Endothelial cell of umbilical vein (primary cell): ENCODE measurements at regions not wholly inside any gene's neighbourhood (a gene's known extent, or its start where the extent isn't known, plus 50 kb on each side); places are given as distances from the start of the nearest gene placed in this dataset.

Source experiments
- BruUV-seq: library from RNA; stranded (reverse); fragments of 400-500 nt; replicated peaks from 2 replicates; lab custom pipeline; 2021; lab: Mats Ljungman, UMichigan
- CTCF ChIA-PET: fragments of 300-600, 350-600 bp; sonication (Branson Sonifier 250); formaldehyde crosslinking; loops from one replicate; lab custom pipeline; 2021; ENCODE audit warnings: antibody characterized with exemption, inconsistent platforms; lab: Charles Lee
- POLR2A ChIA-PET: fragments of 300-600, 350-600 bp; sonication (Branson Sonifier 250); formaldehyde crosslinking; loops from one replicate; lab custom pipeline; 2021; ENCODE audit warnings: antibody characterized with exemption, inconsistent platforms; lab: Charles Lee
- DNase-seq: peaks from one replicate; pipeline ENCODE4 v3.0.0-alpha.2; 2011; ENCODE audit warnings: low read depth, low spot score
- FAIRE-seq: peaks from 2 replicates; lab custom pipeline; 2011; peaks lifted over from hg19 to GRCh38; lab: Jason Lieb, UNC
- H2AFZ ChIP-seq: 2 replicates; pipeline ENCODE4 v1.6.0; 2012; ENCODE audit warnings: low read depth, low read length, control low read depth, inconsistent platforms
- H3K27ac ChIP-seq: 2 replicates; pipeline ENCODE4 v1.5.1; 2011; ENCODE audit warnings: low read depth, mild to moderate bottlenecking, control low read depth, low read length, moderate library complexity; ENCODE audit not compliant: insufficient read depth
- H3K27me3 ChIP-seq, 2 experiments: 2 replicates each; pipeline versions ENCODE4 v1.6.0 to v1.6.1; 2011; ENCODE audit warnings: low read length in 2 of 2, mixed read lengths in 1 of 2; ENCODE audit not compliant: control insufficient read depth in 2 of 2, insufficient read depth in 2 of 2
- H3K36me3 ChIP-seq, 2 experiments: 2 replicates in 1 of 2; 3 replicates in 1 of 2; pipeline ENCODE4 v1.5.1; 2011; ENCODE audit warnings: low read length in 2 of 2, mild to moderate bottlenecking in 1 of 2, moderate library complexity in 1 of 2; ENCODE audit not compliant: control insufficient read depth in 2 of 2, insufficient read depth in 2 of 2; ENCODE audit errors: extremely low read depth in 1 of 2
- H3K4me1 ChIP-seq: 3 replicates; pipeline ENCODE4 v1.5.1; 2011; ENCODE audit warnings: mild to moderate bottlenecking, low read length; ENCODE audit not compliant: control insufficient read depth, insufficient read depth; ENCODE audit errors: extremely low read depth
- H3K4me2 ChIP-seq: 2 replicates; pipeline ENCODE4 v1.6.1; 2011; ENCODE audit warnings: low read length, control low read depth, mixed read lengths; ENCODE audit not compliant: insufficient read depth
- H3K4me3 ChIP-seq, 3 experiments: fragments of 200-600 bp in 1 of 3; sonication (generic), shearing (Covaris generic) in 1 of 3; replicated peaks in 1 of 3; 2 replicates each; pipeline ENCODE4 v1.5.1; 2011 to 2016; ENCODE audit warnings: control low read depth in 3 of 3, low read length in 3 of 3, mild to moderate bottlenecking in 2 of 3, inconsistent platforms in 1 of 3, low read depth in 1 of 3, moderate library complexity in 1 of 3; ENCODE audit not compliant: insufficient read depth in 1 of 3
- H3K79me2 ChIP-seq: 2 replicates; pipeline ENCODE4 v1.6.0; 2012; ENCODE audit warnings: low read length, inconsistent platforms; ENCODE audit not compliant: control insufficient read depth, insufficient read depth
- H3K9ac ChIP-seq: replicated peaks from 2 replicates; pipeline ENCODE3; 2011; ENCODE audit warnings: low read length, control low read depth; ENCODE audit not compliant: insufficient read depth; ENCODE audit errors: extremely low read depth
- H3K9me1 ChIP-seq: replicated peaks from 3 replicates; pipeline ENCODE4 v1.6.0; 2011; ENCODE audit warnings: mild to moderate bottlenecking, low read length; ENCODE audit not compliant: control insufficient read depth, insufficient read depth; ENCODE audit errors: extremely low read depth
- H3K9me3 ChIP-seq: replicated peaks from 2 replicates; pipeline ENCODE4 v1.5.1; 2012; ENCODE audit warnings: low read length, inconsistent platforms; ENCODE audit not compliant: control insufficient read depth, insufficient read depth
- H4K20me1 ChIP-seq: replicated peaks from 2 replicates; pipeline ENCODE3; 2011; ENCODE audit warnings: mild to moderate bottlenecking, low read length; ENCODE audit not compliant: control insufficient read depth, insufficient read depth; ENCODE audit errors: extremely low read depth
- EZH2 ChIP-seq: IDR thresholded peaks from 2 replicates; pipeline ENCODE4 v1.6.1; 2012; ENCODE audit warnings: borderline replicate concordance, low read depth, mild to moderate bottlenecking, moderate library complexity, low read length, inconsistent platforms; ENCODE audit not compliant: severe bottlenecking
- FOS ChIP-seq: IDR thresholded peaks from 2 replicates; pipeline ENCODE4 v1.6.1; 2011; ENCODE audit warnings: mild to moderate bottlenecking, low read length, moderate library complexity, borderline replicate concordance; ENCODE audit not compliant: insufficient read depth
- GATA2 ChIP-seq: IDR thresholded peaks from 2 replicates; pipeline ENCODE4 v1.7.0; 2011; ENCODE audit warnings: low read depth, mild to moderate bottlenecking, moderate library complexity, mixed read lengths, low read length; ENCODE audit not compliant: insufficient read length, insufficient read depth
- JUN ChIP-seq: IDR thresholded peaks from 2 replicates; pipeline ENCODE4 v1.6.1; 2011; ENCODE audit warnings: borderline replicate concordance, low read depth; ENCODE audit not compliant: insufficient read length, insufficient read depth
- MYC ChIP-seq: IDR thresholded peaks from one replicate; pipeline ENCODE4 v1.6.1; 2011; ENCODE audit warnings: mild to moderate bottlenecking, low read depth, low read length
- POLR2A ChIP-seq: IDR thresholded peaks from 2 replicates; pipeline ENCODE4 v1.6.1; 2012; ENCODE audit warnings: low read depth, mild to moderate bottlenecking, control low read depth, low read length
- POLR2AphosphoS5 ChIP-seq: IDR thresholded peaks from 2 replicates; pipeline ENCODE4 v1.6.1; 2012; ENCODE audit warnings: low read depth, mild to moderate bottlenecking, control low read depth, low read length, moderate library complexity; ENCODE audit not compliant: insufficient read depth
- dilution Hi-C: fragments of 300-500 bp; cut with MboI; formaldehyde crosslinking; loops from one replicate; pipeline ENCODE4 v1.15.0; 2019; ENCODE audit warnings: low sequenced_read_pairs; ENCODE audit not compliant: extremely low pct_ligation_motif_present
- intact Hi-C: fragments of 100-400 bp; cut with micrococcal nuclease; formaldehyde crosslinking; loops from one replicate; pipeline ENCODE4 v1.10.0; 2022
- TF ChIP-seq, protein P1 (sequence below), 2 donors: IDR thresholded peaks; 1 replicate in 1 of 2; 2 replicates in 1 of 2; pipeline ENCODE4 v1.5.1; 2011; ENCODE audit warnings: low read length in 2 of 2, mild to moderate bottlenecking in 2 of 2, moderate library complexity in 2 of 2, control low read depth in 1 of 2, inconsistent platforms in 1 of 2, low read depth in 1 of 2; ENCODE audit not compliant: insufficient read depth in 1 of 2; ENCODE audit errors: extremely low read depth in 1 of 2
- TF ChIP-seq, protein P2 (sequence below): IDR thresholded peaks from 2 replicates; pipeline ENCODE4 v1.6.1; 2011; ENCODE audit not compliant: insufficient read depth, insufficient read length

DNA sequence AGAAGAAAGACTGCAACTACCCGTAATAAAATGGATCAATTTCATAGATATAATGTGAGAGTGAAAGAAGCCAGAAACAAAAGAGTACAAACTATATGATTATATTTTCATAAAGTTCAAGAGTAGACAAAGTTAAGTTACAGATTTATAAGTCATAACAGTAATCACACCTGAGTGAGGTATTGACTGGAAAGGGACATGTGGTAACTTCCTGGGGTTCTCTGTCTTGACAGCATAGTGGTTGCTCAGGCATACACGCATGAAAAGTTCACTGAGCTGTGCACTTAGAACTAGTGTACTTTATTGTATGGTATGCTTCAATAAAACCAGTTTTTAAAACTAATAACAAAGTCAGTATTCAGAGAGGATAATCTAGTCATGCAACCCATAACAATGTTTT lies 653.6 kb downstream of the EPM2A start:
- no TSS peak for BruUV-seq
- H3K36me3 ChIP-seq, result no peaks in the 10 kb centered on the region
- H3K4me2 ChIP-seq, result no peak overlapping the region
- no peaks in the 10 kb centered on the region for H3K79me2 ChIP-seq
- H3K4me3 ChIP-seq, result no peak overlapping the region
- TF ChIP-seq GATA2 (no peak), EZH2 (no peak), FOS (no peak), POLR2AphosphoS5 (no peak), JUN (no peak), POLR2A (no peak), MYC (no peak)
- TF ChIP-seq, protein P1, sequence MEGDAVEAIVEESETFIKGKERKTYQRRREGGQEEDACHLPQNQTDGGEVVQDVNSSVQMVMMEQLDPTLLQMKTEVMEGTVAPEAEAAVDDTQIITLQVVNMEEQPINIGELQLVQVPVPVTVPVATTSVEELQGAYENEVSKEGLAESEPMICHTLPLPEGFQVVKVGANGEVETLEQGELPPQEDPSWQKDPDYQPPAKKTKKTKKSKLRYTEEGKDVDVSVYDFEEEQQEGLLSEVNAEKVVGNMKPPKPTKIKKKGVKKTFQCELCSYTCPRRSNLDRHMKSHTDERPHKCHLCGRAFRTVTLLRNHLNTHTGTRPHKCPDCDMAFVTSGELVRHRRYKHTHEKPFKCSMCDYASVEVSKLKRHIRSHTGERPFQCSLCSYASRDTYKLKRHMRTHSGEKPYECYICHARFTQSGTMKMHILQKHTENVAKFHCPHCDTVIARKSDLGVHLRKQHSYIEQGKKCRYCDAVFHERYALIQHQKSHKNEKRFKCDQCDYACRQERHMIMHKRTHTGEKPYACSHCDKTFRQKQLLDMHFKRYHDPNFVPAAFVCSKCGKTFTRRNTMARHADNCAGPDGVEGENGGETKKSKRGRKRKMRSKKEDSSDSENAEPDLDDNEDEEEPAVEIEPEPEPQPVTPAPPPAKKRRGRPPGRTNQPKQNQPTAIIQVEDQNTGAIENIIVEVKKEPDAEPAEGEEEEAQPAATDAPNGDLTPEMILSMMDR (IDR thresholded peaks at IDR 0.05; ENCODE audit: extremely low read depth in 1 of 2, insufficient read depth in 1 of 2, low read depth in 1 of 2, low read length in 2 of 2), result no peak
- TF ChIP-seq, protein P2, sequence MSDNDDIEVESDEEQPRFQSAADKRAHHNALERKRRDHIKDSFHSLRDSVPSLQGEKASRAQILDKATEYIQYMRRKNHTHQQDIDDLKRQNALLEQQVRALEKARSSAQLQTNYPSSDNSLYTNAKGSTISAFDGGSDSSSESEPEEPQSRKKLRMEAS, result no peak
- H3K27me3 ChIP-seq, result peaks cover 0 to 2% of the 10 kb centered on the region in 2 experiments
- H3K9ac ChIP-seq, result no peak overlapping the region
- H3K27ac ChIP-seq, result no peak overlapping the region
- ChIA-PET CTCF (no interaction called here), POLR2A (no interaction called here)
- FAIRE-seq (no peak), DNase-seq (no peak)
- no peaks in the 10 kb centered on the region for H3K9me1 ChIP-seq
- intact Hi-C loops (no loop called here), dilution Hi-C loops (no loop called here)
- no peaks in the 10 kb centered on the region for H4K20me1 ChIP-seq
- no peak overlapping the region for H2AFZ ChIP-seq
- no peaks in the 10 kb centered on the region for H3K4me1 ChIP-seq
- H3K9me3 ChIP-seq, result no peaks in the 10 kb centered on the region
